ENCODE measurements at regions not wholly inside any gene's neighbourhood (a gene's known extent, or its start where the extent isn't known, plus 50 kb on each side); places are given as distances from the start of the nearest gene placed in this dataset.

- Histone ChIP-seq H3K4me1 (ENCODE audit: control insufficient read depth in 1 of 2, insufficient read depth in 2 of 2, low read length in 2 of 2) (no peaks in the 10 kb centered on the region), H3K79me2 (ENCODE audit: insufficient read depth, low read length) (no peaks in the 10 kb centered on the region), H3K9me3 (ENCODE audit: control insufficient read depth in 1 of 2, insufficient read depth in 1 of 2, low read depth in 1 of 2, low read length in 2 of 2) (no peaks in the 10 kb centered on the region), H3K27ac (ENCODE audit: low read depth, low read length) (no peak overlapping the region), H3K9ac (ENCODE audit: low read length) (no peak overlapping the region), H3K4me3 (replicated peaks in 1 of 2; ENCODE audit: low read depth in 1 of 2, low read length in 2 of 2) (no peak overlapping the region), H2AFZ (ENCODE audit: low read depth, low read length, poor library complexity, severe bottlenecking) (no peak overlapping the region), H4K20me1 (ENCODE audit: insufficient read depth) (no peaks in the 10 kb centered on the region; the same call in 1 of the 2 replicates), H3K27me3 (ENCODE audit: insufficient read depth, low read length) (no peaks in the 10 kb centered on the region), H3K36me3 (ENCODE audit: control insufficient read depth in 1 of 2, insufficient read depth in 2 of 2, low read length in 2 of 2) (no peaks in the 10 kb centered on the region), H3K9me2 (ENCODE audit: insufficient read depth) (peaks cover 5% of the 10 kb centered on the region), H3K4me2 (ENCODE audit: low read length) (no peak overlapping the region)
- DNase-seq (ENCODE audit: low read depth, low spot score) (no peak), ATAC-seq (no peak)
- ChIA-PET POLR2A (no interaction called here), RAD21 (ENCODE audit: low non-redundant PET in 1 of 2, low total read pairs in 2 of 2, uncharacterized antibody in 2 of 2, unreplicated experiment in 2 of 2) (no interaction called here), CTCF (no interaction called here)
- intact Hi-C loops (cut with micrococcal nuclease), result no loop called here
- no peak for TF ChIP-seq ELF1 (IDR thresholded peaks at IDR 0.05; ENCODE audit: borderline replicate concordance, low read depth)
- no peak for TF ChIP-seq YY1 (IDR thresholded peaks at IDR 0.05; ENCODE audit: extremely low read depth, insufficient replicate concordance, low read depth, low read length)
- TF ChIP-seq RAD21 (IDR thresholded peaks at IDR 0.05; ENCODE audit: low read depth), result no peak
- TF ChIP-seq FOSL1 (IDR thresholded peaks at IDR 0.05; ENCODE audit: low read depth), result no peak
- no peak for TF ChIP-seq CBX3 (IDR thresholded peaks at IDR 0.05; ENCODE audit: low read depth)
- TF ChIP-seq CEBPB (IDR thresholded peaks at IDR 0.05; ENCODE audit: low read depth), result no peak
- BruUV-seq (replicated peaks), result no TSS peak
These were observed 534.5 kb downstream of the KLF5 start for GRCh38 chr13:73593199-73593765.

- Histone ChIP-seq H2AFZ (ENCODE audit: low read depth, low read length, poor library complexity, severe bottlenecking) (no peak overlapping the region), H3K4me3 (replicated peaks in 1 of 2; ENCODE audit: low read depth in 1 of 2, low read length in 2 of 2) (no peak overlapping the region), H3K4me1 (ENCODE audit: control insufficient read depth in 1 of 2, insufficient read depth in 2 of 2, low read length in 2 of 2) (no peaks in the 10 kb centered on the region), H3K9ac (ENCODE audit: low read length) (no peak overlapping the region), H3K9me2 (ENCODE audit: insufficient read depth) (peaks cover 5% of the 10 kb centered on the region; the same call in 1 of the 2 replicates), H3K36me3 (ENCODE audit: control insufficient read depth in 1 of 2, insufficient read depth in 2 of 2, low read length in 2 of 2) (no peaks in the 10 kb centered on the region), H3K4me2 (ENCODE audit: low read length) (no peak overlapping the region), H3K27me3 (ENCODE audit: insufficient read depth, low read length) (no peaks in the 10 kb centered on the region), H3K9me3 (ENCODE audit: control insufficient read depth in 1 of 2, insufficient read depth in 1 of 2, low read depth in 1 of 2, low read length in 2 of 2) (no peaks in the 10 kb centered on the region), H3K79me2 (ENCODE audit: insufficient read depth, low read length) (no peaks in the 10 kb centered on the region), H4K20me1 (ENCODE audit: insufficient read depth) (no peaks in the 10 kb centered on the region; the same call in 1 of the 2 replicates), H3K27ac (ENCODE audit: low read depth, low read length) (no peak overlapping the region)
- POLR2A ChIA-PET, result no interaction called here
- no peak for DNase-seq (ENCODE audit: low read depth, low spot score)
- CTCF ChIA-PET, result no interaction called here
- no TSS peak for BruUV-seq (replicated peaks)
- RAD21 ChIA-PET (ENCODE audit: low non-redundant PET in 1 of 2, low total read pairs in 2 of 2, uncharacterized antibody in 2 of 2, unreplicated experiment in 2 of 2), result no interaction called here
- intact Hi-C loops (cut with micrococcal nuclease), result no loop called here
- ATAC-seq, result no peak
- no peak for TF ChIP-seq SRF (IDR thresholded peaks at IDR 0.05; ENCODE audit: low read depth)
- TF ChIP-seq REST (IDR thresholded peaks at IDR 0.05; ENCODE audit: low read depth), result no peak
- TF ChIP-seq CEBPB (IDR thresholded peaks at IDR 0.05; ENCODE audit: low read depth), result no peak
- no peak for TF ChIP-seq YY1 (IDR thresholded peaks at IDR 0.05; ENCODE audit: extremely low read depth, insufficient replicate concordance, low read depth, low read length)
- no peak for TF ChIP-seq ELF1 (IDR thresholded peaks at IDR 0.05; ENCODE audit: borderline replicate concordance, low read depth)
- no peak for TF ChIP-seq POLR2AphosphoS5 (IDR thresholded peaks at IDR 0.05; ENCODE audit: low read depth, low read length)
- no peak for TF ChIP-seq SP1 (IDR thresholded peaks at IDR 0.05; ENCODE audit: low read depth)
- no peak for TF ChIP-seq JUND (IDR thresholded peaks at IDR 0.05)
- no peak for TF ChIP-seq ZNF274 (IDR thresholded peaks at IDR 0.05; ENCODE audit: low read depth, low read length)
- no peak for TF ChIP-seq ATF3 (IDR thresholded peaks at IDR 0.05)
- no peak for TF ChIP-seq EZH2phosphoT487 (IDR thresholded peaks at IDR 0.05; ENCODE audit: borderline replicate concordance)
- TF ChIP-seq CTCF (IDR thresholded peaks at IDR 0.05 in 2 of 3, conservative IDR thresholded peaks at IDR 0.05 in 1 of 3; ENCODE audit: borderline replicate concordance in 1 of 3, insufficient read depth in 1 of 3, low read depth in 2 of 3, low read length in 2 of 3), result no peak
- TF ChIP-seq EZH2 (IDR thresholded peaks at IDR 0.05), result no peak
- TF ChIP-seq FOSL1 (IDR thresholded peaks at IDR 0.05; ENCODE audit: low read depth), result no peak
- TF ChIP-seq RAD21 (IDR thresholded peaks at IDR 0.05; ENCODE audit: low read depth), result no peak
These were observed 533.1 kb downstream of the KLF5 start for GRCh38 chr13:73591861-73592260.

Measured in HCT116 (cell line).